ENCODE measurements at regions not wholly inside any gene's neighbourhood (a gene's known extent, or its start where the extent isn't known, plus 50 kb on each side); places are given as distances from the start of the nearest gene placed in this dataset.

GRCh38 chr2:88261725-88262124 is 91.6 kb downstream of the THNSL2 start:
- H3K4me3 ChIP-seq (replicated peaks; ENCODE audit: insufficient read depth, low read length), result no peak overlapping the region
- H3K27me3 ChIP-seq (ENCODE audit: insufficient read depth, poor library complexity, severe bottlenecking), result no peaks in the 10 kb centered on the region
- H3K27ac ChIP-seq (replicated peaks), result no peak overlapping the region
- DNase-seq (ENCODE audit: low read depth in 1 of 2, low spot score in 1 of 2), result no peak
- TF ChIP-seq REST (IDR thresholded peaks at IDR 0.05; ENCODE audit: insufficient replicate concordance, low read depth) (no peak), POLR2AphosphoS5 (IDR thresholded peaks at IDR 0.05; ENCODE audit: low read depth) (no peak), CTCF (IDR thresholded peaks at IDR 0.05; ENCODE audit: insufficient read depth, low read length) (no peak), SPI1 (IDR thresholded peaks at IDR 0.05; ENCODE audit: borderline replicate concordance, low read depth) (no peak), GABPA (IDR thresholded peaks at IDR 0.05; ENCODE audit: low read depth) (no peak)

GRCh38 chr2:88258208-88258607 is 88.1 kb downstream of the THNSL2 start:
- no peak for DNase-seq (ENCODE audit: low read depth in 1 of 2, low spot score in 1 of 2)
- no peaks in the 10 kb centered on the region for H3K27me3 ChIP-seq (ENCODE audit: insufficient read depth, poor library complexity, severe bottlenecking)
- TF ChIP-seq REST (IDR thresholded peaks at IDR 0.05; ENCODE audit: insufficient replicate concordance, low read depth) (no peak), SPI1 (IDR thresholded peaks at IDR 0.05; ENCODE audit: borderline replicate concordance, low read depth) (no peak), CTCF (IDR thresholded peaks at IDR 0.05; ENCODE audit: insufficient read depth, low read length) (no peak), GABPA (IDR thresholded peaks at IDR 0.05; ENCODE audit: low read depth) (no peak), POLR2AphosphoS5 (IDR thresholded peaks at IDR 0.05; ENCODE audit: low read depth) (no peak)
- no peak overlapping the region for H3K27ac ChIP-seq (replicated peaks)
- no peak overlapping the region for H3K4me3 ChIP-seq (replicated peaks; ENCODE audit: insufficient read depth, low read length)

- Histone ChIP-seq H3K27me3 (ENCODE audit: insufficient read depth, poor library complexity, severe bottlenecking) (no peaks in the 10 kb centered on the region), H3K27ac (replicated peaks) (no peak overlapping the region), H3K4me3 (replicated peaks; ENCODE audit: insufficient read depth, low read length) (no peak overlapping the region)
- TF ChIP-seq POLR2AphosphoS5 (IDR thresholded peaks at IDR 0.05; ENCODE audit: low read depth) (no peak), REST (IDR thresholded peaks at IDR 0.05; ENCODE audit: insufficient replicate concordance, low read depth) (no peak), SPI1 (IDR thresholded peaks at IDR 0.05; ENCODE audit: borderline replicate concordance, low read depth) (no peak), CTCF (IDR thresholded peaks at IDR 0.05; ENCODE audit: insufficient read depth, low read length) (no peak), GABPA (IDR thresholded peaks at IDR 0.05; ENCODE audit: low read depth) (no peak)
- DNase-seq (ENCODE audit: low read depth in 1 of 2, low spot score in 1 of 2), result no peak
These were observed 84.4 kb downstream of the THNSL2 start for GRCh38 chr2:88254437-88255091.

Data from HL-60 (cell line).